ENCODE measurements at regions not wholly inside any gene's neighbourhood (a gene's known extent, or its start where the extent isn't known, plus 50 kb on each side); places are given as distances from the start of the nearest gene placed in this dataset.

DNA sequence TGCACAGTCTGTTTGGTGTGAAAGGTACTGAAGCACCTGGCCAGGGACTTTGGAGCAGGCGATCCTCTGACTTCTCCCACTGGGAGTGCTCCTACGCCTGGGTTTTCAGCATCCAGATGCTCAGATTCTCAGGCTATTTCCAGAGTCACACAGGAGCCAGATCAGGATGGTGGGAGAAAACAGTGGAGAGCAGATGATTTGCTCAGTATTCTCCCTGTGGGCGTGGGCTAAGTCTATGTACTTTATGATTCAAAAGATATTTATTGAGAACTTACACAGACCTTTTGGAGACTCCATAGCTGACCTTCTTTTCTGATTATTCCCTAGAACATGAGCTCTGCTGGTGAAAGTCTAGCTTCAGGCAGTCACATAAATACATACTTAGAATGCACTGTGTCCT, 134.6 kb downstream of the TENT5C start:
- TF ChIP-seq CTCF (IDR thresholded peaks at IDR 0.05) = no peak
- TF ChIP-seq POLR2A (IDR thresholded peaks at IDR 0.05) = no peak

Measured in lower leg skin (tissue), 3 donors.